ENCODE measurements at regions not wholly inside any gene's neighbourhood (a gene's known extent, or its start where the extent isn't known, plus 50 kb on each side); places are given as distances from the start of the nearest gene placed in this dataset.

GRCh38 chr9:31136524-31136923 is 1247.9 kb upstream of the ACO1 start:
- H3K27me3 Mint-ChIP-seq (ENCODE audit: insufficient read depth, low read depth) = no peaks in the 10 kb centered on the region
- Histone ChIP-seq H3K4me2 (no peak overlapping the region), H4K20me1 (ENCODE audit: low read depth) (no peaks in the 10 kb centered on the region), H3K36me3 (no peaks in the 10 kb centered on the region), H3K79me2 (ENCODE audit: low read depth) (no peaks in the 10 kb centered on the region), H2AFZ (replicated peaks) (no peak overlapping the region), H3K27me3 (no peaks in the 10 kb centered on the region), H3K9ac (no peak overlapping the region), H3K9me3 (ENCODE audit: low read depth) (no peaks in the 10 kb centered on the region), H3F3A (ENCODE audit: low read depth) (no peaks in the 10 kb centered on the region), H3K4me3 (no peak overlapping the region), H3K4me1 (no peaks in the 10 kb centered on the region), H3K27ac (no peak overlapping the region)
- H3K36me3 Mint-ChIP-seq = no peaks in the 10 kb centered on the region
- TF ChIP-seq CTCF (IDR thresholded peaks at IDR 0.05) (no peak), EZH2 (IDR thresholded peaks at IDR 0.05) (no peak), EZH2phosphoT487 (IDR thresholded peaks at IDR 0.05) (no peak)
- no peak overlapping the region for H3K27ac Mint-ChIP-seq
- H3K9me3 Mint-ChIP-seq = peaks cover 13% of the 10 kb centered on the region
- peaks cover 5% of the 10 kb centered on the region for H3K4me1 Mint-ChIP-seq
- no peak for DNase-seq (ENCODE audit: low spot score)
- H3K4me3 Mint-ChIP-seq = no peak overlapping the region

DNA sequence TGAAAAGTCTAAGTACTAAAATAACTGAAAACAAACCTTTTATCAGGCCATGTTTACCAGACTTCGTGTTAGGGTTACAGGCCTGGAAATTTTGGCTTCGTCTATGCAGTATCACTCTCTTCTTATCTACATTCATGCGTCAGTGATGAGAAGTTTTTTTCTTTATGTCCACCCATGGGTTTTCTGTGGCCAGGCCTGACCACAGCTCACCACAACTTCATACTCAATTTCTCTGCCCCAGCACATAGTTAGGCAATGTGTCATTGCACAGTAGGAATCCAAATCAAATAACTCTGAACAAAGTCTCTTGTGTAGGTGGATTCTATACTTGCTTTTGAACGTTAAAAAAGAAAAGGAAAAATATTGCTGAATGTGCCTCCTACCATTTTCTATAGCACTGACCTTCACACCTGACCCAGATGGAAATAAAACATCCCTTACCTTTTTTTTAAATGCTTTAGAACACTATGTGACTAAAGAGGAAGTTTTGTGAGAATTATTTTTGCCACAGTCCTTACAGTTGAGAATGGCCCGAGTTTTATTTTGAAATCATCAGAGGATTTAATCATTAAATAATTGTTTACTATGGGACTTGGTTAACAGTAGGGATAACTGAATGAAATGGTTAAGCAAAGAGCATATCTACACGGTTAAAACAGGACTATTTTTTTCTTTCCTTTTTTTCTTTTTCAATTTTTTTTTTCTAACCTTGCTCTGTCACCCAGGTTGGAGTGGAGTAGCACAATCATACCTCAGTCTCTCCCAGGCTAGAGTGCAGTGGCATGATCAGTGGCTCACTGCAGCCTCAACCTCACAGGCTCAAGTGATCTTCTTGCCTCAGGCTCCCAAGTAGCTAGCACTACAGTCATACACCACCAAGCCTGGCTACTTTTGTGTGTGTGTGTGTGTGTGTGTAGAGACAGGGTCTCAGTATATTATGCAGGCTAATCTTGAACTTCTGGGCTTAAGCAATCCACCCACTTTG is 1247.0 kb upstream of the ACO1 start:
- Histone ChIP-seq H3K27me3 (no peaks in the 10 kb centered on the region), H3K4me3 (no peak overlapping the region), H3K9me3 (ENCODE audit: low read depth) (no peaks in the 10 kb centered on the region), H3F3A (ENCODE audit: low read depth) (no peaks in the 10 kb centered on the region), H3K27ac (no peak overlapping the region), H3K9ac (no peak overlapping the region), H2AFZ (replicated peaks) (no peak overlapping the region), H3K79me2 (ENCODE audit: low read depth) (no peaks in the 10 kb centered on the region), H3K36me3 (no peaks in the 10 kb centered on the region), H4K20me1 (ENCODE audit: low read depth) (no peaks in the 10 kb centered on the region), H3K4me1 (no peaks in the 10 kb centered on the region), H3K4me2 (no peak overlapping the region)
- H3K36me3 Mint-ChIP-seq = no peaks in the 10 kb centered on the region
- H3K4me3 Mint-ChIP-seq = no peak overlapping the region
- H3K9me3 Mint-ChIP-seq = peaks cover 8% of the 10 kb centered on the region
- peaks cover 5% of the 10 kb centered on the region for H3K4me1 Mint-ChIP-seq
- no peak overlapping the region for H3K27ac Mint-ChIP-seq
- no peaks in the 10 kb centered on the region for H3K27me3 Mint-ChIP-seq (ENCODE audit: insufficient read depth, low read depth)
- TF ChIP-seq EZH2phosphoT487 (IDR thresholded peaks at IDR 0.05) = no peak
- no peak for TF ChIP-seq EZH2 (IDR thresholded peaks at IDR 0.05)
- no peak for DNase-seq (ENCODE audit: low spot score)

DNA sequence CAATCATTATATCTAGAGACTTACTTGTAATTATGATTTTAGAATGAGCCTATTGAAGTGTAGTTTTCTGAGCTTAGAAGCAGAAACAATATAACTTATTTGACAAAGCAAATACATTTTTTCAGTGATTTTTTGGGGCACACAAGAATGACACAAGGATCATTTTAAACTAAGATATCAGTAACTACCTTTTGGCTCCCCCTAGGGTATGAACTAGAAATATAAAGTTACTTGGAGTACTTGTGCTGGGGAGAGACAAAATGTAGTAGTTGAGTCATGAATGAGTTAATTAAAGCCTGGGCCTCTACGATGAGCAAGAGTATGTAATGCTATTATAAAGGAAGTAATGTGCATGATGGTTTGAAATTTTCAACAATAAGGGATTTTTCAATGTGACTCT is 1244.1 kb upstream of the ACO1 start:
- Mint-ChIP-seq H3K4me1 (peaks cover 5% of the 10 kb centered on the region), H3K36me3 (no peaks in the 10 kb centered on the region), H3K9me3 (no peaks in the 10 kb centered on the region), H3K4me3 (no peak overlapping the region), H3K27ac (no peak overlapping the region), H3K27me3 (ENCODE audit: insufficient read depth, low read depth) (no peaks in the 10 kb centered on the region)
- peak; percentile 36 for DNase-seq (ENCODE audit: low spot score)
- Histone ChIP-seq H3K9ac (no peak overlapping the region), H3K27ac (no peak overlapping the region), H4K20me1 (ENCODE audit: low read depth) (no peaks in the 10 kb centered on the region), H3K9me3 (ENCODE audit: low read depth) (no peaks in the 10 kb centered on the region), H2AFZ (replicated peaks) (no peak overlapping the region), H3K79me2 (ENCODE audit: low read depth) (no peaks in the 10 kb centered on the region), H3K4me2 (no peak overlapping the region), H3K4me3 (no peak overlapping the region), H3K36me3 (no peaks in the 10 kb centered on the region), H3F3A (ENCODE audit: low read depth) (no peaks in the 10 kb centered on the region), H3K27me3 (no peaks in the 10 kb centered on the region), H3K4me1 (no peaks in the 10 kb centered on the region)
- peak; percentile 63 for TF ChIP-seq CTCF (IDR thresholded peaks at IDR 0.05)
- TF ChIP-seq EZH2 (IDR thresholded peaks at IDR 0.05) = no peak
- no peak for TF ChIP-seq EZH2phosphoT487 (IDR thresholded peaks at IDR 0.05)

- no peaks in the 10 kb centered on the region for H4K20me1 ChIP-seq (ENCODE audit: low read depth)
- H3K9me3 Mint-ChIP-seq = no peaks in the 10 kb centered on the region
These were observed 1242.0 kb upstream of the ACO1 start for GRCh38 chr9:31142456-31142855.

More at GRCh38 chr9:31142456-31142855, 1242.0 kb upstream of the ACO1 start:
- Mint-ChIP-seq H3K36me3 (no peaks in the 10 kb centered on the region), H3K27me3 (ENCODE audit: insufficient read depth, low read depth) (no peaks in the 10 kb centered on the region), H3K4me3 (no peak overlapping the region), H3K27ac (no peak overlapping the region), H3K4me1 (peaks cover under 1% of the 10 kb centered on the region)
- Histone ChIP-seq H3K4me1 (no peaks in the 10 kb centered on the region), H3K36me3 (no peaks in the 10 kb centered on the region), H2AFZ (replicated peaks) (no peak overlapping the region), H3K79me2 (ENCODE audit: low read depth) (no peaks in the 10 kb centered on the region), H3K27ac (no peak overlapping the region), H3K4me2 (no peak overlapping the region), H3K27me3 (no peaks in the 10 kb centered on the region), H3K9me3 (ENCODE audit: low read depth) (no peaks in the 10 kb centered on the region), H3K4me3 (no peak overlapping the region), H3K9ac (no peak overlapping the region), H3F3A (ENCODE audit: low read depth) (no peaks in the 10 kb centered on the region)
- no peak for DNase-seq (ENCODE audit: low spot score)
- TF ChIP-seq EZH2phosphoT487 (IDR thresholded peaks at IDR 0.05) = no peak
- no peak for TF ChIP-seq CTCF (IDR thresholded peaks at IDR 0.05)
- no peak for TF ChIP-seq EZH2 (IDR thresholded peaks at IDR 0.05)

Measured in neural progenitor cell (in vitro differentiated cells).